ENCODE measurements at regions not wholly inside any gene's neighbourhood (a gene's known extent, or its start where the extent isn't known, plus 50 kb on each side); places are given as distances from the start of the nearest gene placed in this dataset.

- no peak for TF ChIP-seq POLR2A (IDR thresholded peaks at IDR 0.05; ENCODE audit: low read depth, low read length)
- TF ChIP-seq, protein P1, sequence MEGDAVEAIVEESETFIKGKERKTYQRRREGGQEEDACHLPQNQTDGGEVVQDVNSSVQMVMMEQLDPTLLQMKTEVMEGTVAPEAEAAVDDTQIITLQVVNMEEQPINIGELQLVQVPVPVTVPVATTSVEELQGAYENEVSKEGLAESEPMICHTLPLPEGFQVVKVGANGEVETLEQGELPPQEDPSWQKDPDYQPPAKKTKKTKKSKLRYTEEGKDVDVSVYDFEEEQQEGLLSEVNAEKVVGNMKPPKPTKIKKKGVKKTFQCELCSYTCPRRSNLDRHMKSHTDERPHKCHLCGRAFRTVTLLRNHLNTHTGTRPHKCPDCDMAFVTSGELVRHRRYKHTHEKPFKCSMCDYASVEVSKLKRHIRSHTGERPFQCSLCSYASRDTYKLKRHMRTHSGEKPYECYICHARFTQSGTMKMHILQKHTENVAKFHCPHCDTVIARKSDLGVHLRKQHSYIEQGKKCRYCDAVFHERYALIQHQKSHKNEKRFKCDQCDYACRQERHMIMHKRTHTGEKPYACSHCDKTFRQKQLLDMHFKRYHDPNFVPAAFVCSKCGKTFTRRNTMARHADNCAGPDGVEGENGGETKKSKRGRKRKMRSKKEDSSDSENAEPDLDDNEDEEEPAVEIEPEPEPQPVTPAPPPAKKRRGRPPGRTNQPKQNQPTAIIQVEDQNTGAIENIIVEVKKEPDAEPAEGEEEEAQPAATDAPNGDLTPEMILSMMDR (IDR thresholded peaks at IDR 0.05; ENCODE audit: extremely low read depth in 1 of 2, insufficient read depth in 1 of 2, low read depth in 1 of 2, low read length in 2 of 2): no peak
Measured at GRCh38 chr5:96053063-96053735, 91.5 kb upstream of the ELL2 start.
